ENCODE measurements at regions not wholly inside any gene's neighbourhood (a gene's known extent, or its start where the extent isn't known, plus 50 kb on each side); places are given as distances from the start of the nearest gene placed in this dataset.

DNA sequence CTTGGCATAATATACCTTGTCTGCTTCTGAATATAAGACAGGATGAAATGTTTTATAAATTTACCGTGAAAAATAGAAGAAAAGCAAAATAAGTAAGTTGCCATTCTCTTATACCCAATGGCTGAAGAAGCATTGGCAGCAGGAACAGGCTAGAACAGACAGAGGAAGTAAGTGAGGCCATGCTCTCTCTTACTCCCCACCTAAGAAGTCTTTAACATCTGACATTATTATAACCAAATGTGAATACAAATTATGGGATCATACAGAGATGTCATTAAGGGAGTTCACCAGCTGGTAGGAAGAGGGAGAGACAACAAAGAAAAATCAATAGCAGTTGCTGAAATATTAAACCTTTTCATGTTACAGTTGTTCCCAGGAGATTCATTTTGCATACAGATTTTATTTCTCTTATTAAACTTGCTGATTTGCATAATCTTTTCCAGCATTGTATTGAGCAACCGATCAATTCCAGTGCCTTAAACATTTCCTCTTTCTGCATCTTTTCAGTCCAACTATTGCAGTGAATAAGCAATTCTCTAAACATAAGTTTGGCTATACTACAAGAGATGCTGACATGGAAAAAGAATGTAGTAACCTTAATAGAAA, 270.6 kb downstream of the SLC6A15 start:
- no peaks in the 10 kb centered on the region for H3K27me3 ChIP-seq (ENCODE audit: control insufficient read depth in 1 of 2, insufficient read depth in 2 of 2, low read length in 1 of 2)
- no peak overlapping the region for H3K4me3 ChIP-seq (ENCODE audit: low read length in 2 of 2)
- no peaks in the 10 kb centered on the region for H3K9me3 ChIP-seq (ENCODE audit: control insufficient read depth, low read length)
- no peaks in the 10 kb centered on the region for H3K4me1 ChIP-seq (ENCODE audit: control insufficient read depth in 1 of 2, insufficient read depth in 2 of 2, low read length in 2 of 2)
- ATAC-seq (ENCODE audit: low FRiP score): no peak
- intact Hi-C loops (cut with DNase I): no loop called here
- 43 to 65% methylated on average over 2 of the region's 2 CpGs for WGBS, 2 donors
- H3K36me3 ChIP-seq (ENCODE audit: control insufficient read depth in 1 of 2, insufficient read depth in 2 of 2, low read length in 1 of 2): no peaks in the 10 kb centered on the region
- DNase-seq: no peak
- no peak overlapping the region for H3K27ac ChIP-seq (ENCODE audit: low read depth in 1 of 2, low read length in 2 of 2)

DNA sequence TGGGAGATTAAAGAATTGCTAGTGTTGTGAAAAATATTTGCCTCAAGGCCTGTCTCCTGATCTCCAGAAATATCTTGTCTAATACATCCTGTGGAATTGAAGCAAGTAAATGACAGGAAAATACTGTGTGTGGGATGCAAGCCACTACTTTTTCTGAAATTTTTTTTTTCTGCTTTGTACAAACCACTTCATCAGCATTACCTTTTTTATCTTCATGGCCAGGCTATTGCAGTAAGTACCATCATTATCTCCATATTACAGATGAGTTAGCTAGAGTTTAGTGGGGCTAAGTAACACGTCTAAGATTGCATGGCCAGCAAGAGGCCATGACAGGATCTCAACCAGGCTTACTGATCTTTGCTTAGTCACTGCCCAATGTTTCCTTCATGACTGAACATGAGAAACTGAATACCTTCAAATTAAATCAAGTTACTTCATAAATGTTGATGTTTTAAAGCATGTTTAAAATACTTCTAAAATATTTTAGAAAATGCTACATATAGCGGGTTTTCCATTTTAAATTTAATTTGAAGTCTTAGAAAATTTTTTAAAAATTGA, 273.7 kb downstream of the SLC6A15 start:
- ATAC-seq (ENCODE audit: low FRiP score) (no peak), DNase-seq (no peak)
- intact Hi-C loops (cut with DNase I): no loop called here
- Histone ChIP-seq H3K36me3 (ENCODE audit: control insufficient read depth in 1 of 2, insufficient read depth in 2 of 2, low read length in 1 of 2) (no peaks in the 10 kb centered on the region), H3K27ac (ENCODE audit: low read depth in 1 of 2, low read length in 2 of 2) (no peak overlapping the region), H3K9me3 (ENCODE audit: control insufficient read depth, low read length) (no peaks in the 10 kb centered on the region), H3K27me3 (ENCODE audit: control insufficient read depth in 1 of 2, insufficient read depth in 2 of 2, low read length in 1 of 2) (no peaks in the 10 kb centered on the region), H3K4me3 (ENCODE audit: low read length in 2 of 2) (no peak overlapping the region), H3K4me1 (ENCODE audit: control insufficient read depth in 1 of 2, insufficient read depth in 2 of 2, low read length in 2 of 2) (no peaks in the 10 kb centered on the region)
- WGBS, 2 donors: 84 to 87% methylated on average over 2 of the region's 2 CpGs

DNA sequence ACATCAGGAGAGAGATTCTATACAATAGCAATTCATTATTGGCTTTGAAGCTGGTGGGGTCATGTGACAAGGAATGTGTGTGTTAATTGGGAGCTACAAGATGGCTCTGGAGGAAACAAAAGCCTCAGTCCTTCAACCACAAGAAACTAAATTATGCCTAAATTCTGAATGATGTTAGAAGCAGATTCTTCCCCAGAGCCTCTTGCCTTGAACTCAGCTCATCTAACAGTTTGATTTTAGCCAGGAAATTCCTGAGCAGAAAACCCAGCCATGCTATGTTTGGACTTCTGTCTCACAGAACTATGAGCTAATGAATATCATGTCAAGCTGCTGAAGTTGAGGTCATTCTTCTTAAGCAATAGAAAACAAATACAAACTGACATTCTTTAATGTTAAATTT, 274.7 kb downstream of the SLC6A15 start:
- Histone ChIP-seq H3K4me3 (ENCODE audit: low read length in 2 of 2) (no peak overlapping the region), H3K27me3 (ENCODE audit: control insufficient read depth in 1 of 2, insufficient read depth in 2 of 2, low read length in 1 of 2) (no peaks in the 10 kb centered on the region), H3K4me1 (ENCODE audit: control insufficient read depth in 1 of 2, insufficient read depth in 2 of 2, low read length in 2 of 2) (no peaks in the 10 kb centered on the region), H3K9me3 (ENCODE audit: control insufficient read depth, low read length) (no peaks in the 10 kb centered on the region), H3K27ac (ENCODE audit: low read depth in 1 of 2, low read length in 2 of 2) (no peak overlapping the region), H3K36me3 (ENCODE audit: control insufficient read depth in 1 of 2, insufficient read depth in 2 of 2, low read length in 1 of 2) (no peaks in the 10 kb centered on the region)
- ATAC-seq (ENCODE audit: low FRiP score) (no peak), DNase-seq (no peak)
- intact Hi-C loops (cut with DNase I): no loop called here

DNA sequence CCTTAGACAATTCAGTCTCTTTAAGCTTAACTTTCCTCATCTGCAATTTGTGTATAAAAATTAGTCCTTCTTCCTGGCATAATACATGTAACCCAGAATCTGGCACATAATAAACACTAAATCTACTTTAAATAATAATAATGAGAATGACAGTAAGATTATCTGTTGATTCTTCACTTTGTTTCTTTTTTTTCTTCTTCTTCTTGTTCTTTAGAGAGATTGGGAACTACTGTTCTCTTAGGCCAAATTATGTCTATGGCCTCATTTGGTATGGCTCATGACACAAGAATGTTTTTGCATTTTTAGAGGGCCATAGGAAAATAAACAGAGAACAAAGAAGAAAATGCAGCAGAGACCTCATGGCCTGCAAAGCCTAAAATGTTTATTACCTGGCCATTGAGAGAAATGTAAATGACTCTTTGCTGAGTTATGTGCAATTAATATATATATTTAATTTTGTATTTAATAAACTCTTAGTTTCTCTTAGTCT, 275.8 kb downstream of the SLC6A15 start:
- intact Hi-C loops (cut with DNase I): no loop called here
- H3K9me3 ChIP-seq (ENCODE audit: control insufficient read depth, low read length): no peaks in the 10 kb centered on the region
- no peak overlapping the region for H3K27ac ChIP-seq (ENCODE audit: low read depth in 1 of 2, low read length in 2 of 2)
- DNase-seq: no peak
- no peaks in the 10 kb centered on the region for H3K4me1 ChIP-seq (ENCODE audit: control insufficient read depth in 1 of 2, insufficient read depth in 2 of 2, low read length in 2 of 2)
- no peaks in the 10 kb centered on the region for H3K36me3 ChIP-seq (ENCODE audit: control insufficient read depth in 1 of 2, insufficient read depth in 2 of 2, low read length in 1 of 2)
- H3K4me3 ChIP-seq (ENCODE audit: low read length in 2 of 2): no peak overlapping the region
- no peaks in the 10 kb centered on the region for H3K27me3 ChIP-seq (ENCODE audit: control insufficient read depth in 1 of 2, insufficient read depth in 2 of 2, low read length in 1 of 2)
- ATAC-seq (ENCODE audit: low FRiP score): no peak

DNA sequence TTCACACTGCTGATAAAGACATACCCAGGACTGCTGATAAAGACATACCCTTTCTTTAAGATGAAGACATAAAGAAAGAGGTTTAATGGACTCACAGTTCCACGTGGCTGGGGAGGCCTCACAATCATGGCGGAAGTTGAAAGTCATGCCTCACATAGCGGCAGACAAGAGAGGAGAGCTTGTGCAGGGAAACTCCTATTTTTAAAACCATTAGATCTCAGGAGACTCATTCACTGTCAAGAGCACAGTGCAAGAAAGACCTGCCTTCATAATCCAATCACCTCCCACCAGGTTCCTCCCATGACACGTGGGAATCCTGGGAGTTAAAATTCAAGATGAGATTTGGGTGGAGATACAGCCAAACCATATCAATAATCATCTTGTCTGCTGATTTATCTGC, 278.1 kb downstream of the SLC6A15 start:
- DNase-seq: no peak
- no peaks in the 10 kb centered on the region for H3K4me1 ChIP-seq (ENCODE audit: control insufficient read depth in 1 of 2, insufficient read depth in 2 of 2, low read length in 2 of 2)
- no peak for ATAC-seq (ENCODE audit: low FRiP score)
- H3K27ac ChIP-seq (ENCODE audit: low read depth in 1 of 2, low read length in 2 of 2): no peak overlapping the region
- H3K9me3 ChIP-seq (ENCODE audit: control insufficient read depth, low read length): no peaks in the 10 kb centered on the region
- intact Hi-C loops (cut with DNase I): no loop called here
- 90 to 91% methylated on average over 4 of the region's 4 CpGs for WGBS, 2 donors
- no peak overlapping the region for H3K4me3 ChIP-seq (ENCODE audit: low read length in 2 of 2)
- H3K27me3 ChIP-seq (ENCODE audit: control insufficient read depth in 1 of 2, insufficient read depth in 2 of 2, low read length in 1 of 2): no peaks in the 10 kb centered on the region
- no peaks in the 10 kb centered on the region for H3K36me3 ChIP-seq (ENCODE audit: control insufficient read depth in 1 of 2, insufficient read depth in 2 of 2, low read length in 1 of 2)

DNA sequence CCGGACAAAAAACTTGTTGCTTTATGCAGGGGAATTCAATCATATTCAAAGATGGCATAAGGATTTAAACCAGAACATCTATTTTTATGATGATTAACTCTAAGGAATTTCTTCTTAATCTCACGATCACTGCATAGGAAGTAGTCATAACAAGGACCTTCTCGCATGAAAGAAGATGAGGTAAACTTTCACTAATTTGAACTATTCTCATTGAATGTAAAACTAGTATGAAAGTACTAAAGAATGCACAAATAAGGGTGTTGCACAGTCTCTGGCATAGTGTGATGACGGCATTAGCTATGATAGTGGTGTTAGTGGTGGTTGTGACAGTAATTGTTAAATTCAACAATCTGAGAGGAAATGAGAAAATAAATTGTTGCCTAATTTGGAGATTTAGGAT, 280.0 kb downstream of the SLC6A15 start:
- Histone ChIP-seq H3K27me3 (ENCODE audit: control insufficient read depth in 1 of 2, insufficient read depth in 2 of 2, low read length in 1 of 2) (no peaks in the 10 kb centered on the region), H3K36me3 (ENCODE audit: control insufficient read depth in 1 of 2, insufficient read depth in 2 of 2, low read length in 1 of 2) (no peaks in the 10 kb centered on the region), H3K9me3 (ENCODE audit: control insufficient read depth, low read length) (no peaks in the 10 kb centered on the region), H3K27ac (ENCODE audit: low read depth in 1 of 2, low read length in 2 of 2) (no peak overlapping the region), H3K4me3 (ENCODE audit: low read length in 2 of 2) (no peak overlapping the region), H3K4me1 (ENCODE audit: control insufficient read depth in 1 of 2, insufficient read depth in 2 of 2, low read length in 2 of 2) (no peaks in the 10 kb centered on the region)
- intact Hi-C loops (cut with DNase I): no loop called here
- 53 to 65% methylated on average over 4 of the region's 4 CpGs for WGBS, 2 donors
- DNase-seq (no peak), ATAC-seq (ENCODE audit: low FRiP score) (no peak)

DNA sequence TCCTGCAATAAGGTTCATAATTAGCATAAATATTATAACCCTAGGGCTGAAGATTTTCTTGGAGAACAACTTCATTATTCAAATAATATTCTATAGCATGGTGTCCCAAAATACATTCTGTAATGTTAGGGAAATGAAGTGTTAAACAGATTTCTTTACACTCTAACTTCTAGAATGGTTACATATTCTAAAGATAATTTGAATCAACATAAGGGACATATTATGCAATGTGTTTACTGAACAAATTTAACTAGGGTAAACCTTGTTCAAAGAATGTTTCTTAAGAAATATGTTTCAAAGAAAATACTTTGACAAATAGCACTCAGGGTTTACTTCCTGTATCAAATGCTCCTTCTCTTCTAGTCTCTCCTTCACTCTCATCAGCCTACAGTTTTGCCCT, 281.6 kb downstream of the SLC6A15 start:
- ATAC-seq (ENCODE audit: low FRiP score) (no peak), DNase-seq (no peak)
- intact Hi-C loops (cut with DNase I): no loop called here

DNA sequence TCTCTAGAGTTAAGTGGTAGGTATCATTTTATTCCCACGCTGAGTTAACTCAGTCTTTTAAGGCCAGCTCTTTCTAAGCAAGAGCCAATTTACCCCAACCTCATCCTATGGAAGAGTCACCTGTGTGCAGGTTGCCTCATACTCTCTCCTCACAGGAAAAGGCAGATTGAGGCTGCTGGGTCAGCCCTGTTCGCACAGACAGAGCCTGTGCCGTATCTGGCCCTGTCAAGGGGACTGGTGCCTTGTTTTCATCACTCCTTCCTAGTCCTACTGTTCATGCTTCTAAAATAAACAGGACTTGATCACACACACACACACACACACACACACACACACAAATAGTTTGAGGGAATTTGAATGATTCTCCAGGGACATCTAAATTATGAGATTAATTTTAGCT, 285.0 kb downstream of the SLC6A15 start:
- no peak for DNase-seq
- no peak overlapping the region for H3K27ac ChIP-seq (ENCODE audit: low read depth in 1 of 2, low read length in 2 of 2)
- ATAC-seq (ENCODE audit: low FRiP score): no peak
- no peaks in the 10 kb centered on the region for H3K4me1 ChIP-seq (ENCODE audit: control insufficient read depth in 1 of 2, insufficient read depth in 2 of 2, low read length in 2 of 2)
- WGBS, 2 donors: 73 to 79% methylated on average over 3 of the region's 3 CpGs
- no peak overlapping the region for H3K4me3 ChIP-seq (ENCODE audit: low read length in 2 of 2)
- intact Hi-C loops (cut with DNase I): no loop called here
- no peaks in the 10 kb centered on the region for H3K27me3 ChIP-seq (ENCODE audit: control insufficient read depth in 1 of 2, insufficient read depth in 2 of 2, low read length in 1 of 2)
- H3K9me3 ChIP-seq (ENCODE audit: control insufficient read depth, low read length): no peaks in the 10 kb centered on the region
- no peaks in the 10 kb centered on the region for H3K36me3 ChIP-seq (ENCODE audit: control insufficient read depth in 1 of 2, insufficient read depth in 2 of 2, low read length in 1 of 2)

More for the DNA sequence above, 281.6 kb downstream of the SLC6A15 start:
- Histone ChIP-seq H3K9me3 (ENCODE audit: control insufficient read depth, low read length) (no peaks in the 10 kb centered on the region), H3K27ac (ENCODE audit: low read depth in 1 of 2, low read length in 2 of 2) (no peak overlapping the region), H3K4me3 (ENCODE audit: low read length in 2 of 2) (no peak overlapping the region), H3K4me1 (ENCODE audit: control insufficient read depth in 1 of 2, insufficient read depth in 2 of 2, low read length in 2 of 2) (no peaks in the 10 kb centered on the region), H3K36me3 (ENCODE audit: control insufficient read depth in 1 of 2, insufficient read depth in 2 of 2, low read length in 1 of 2) (no peaks in the 10 kb centered on the region), H3K27me3 (ENCODE audit: control insufficient read depth in 1 of 2, insufficient read depth in 2 of 2, low read length in 1 of 2) (no peaks in the 10 kb centered on the region)

DNA sequence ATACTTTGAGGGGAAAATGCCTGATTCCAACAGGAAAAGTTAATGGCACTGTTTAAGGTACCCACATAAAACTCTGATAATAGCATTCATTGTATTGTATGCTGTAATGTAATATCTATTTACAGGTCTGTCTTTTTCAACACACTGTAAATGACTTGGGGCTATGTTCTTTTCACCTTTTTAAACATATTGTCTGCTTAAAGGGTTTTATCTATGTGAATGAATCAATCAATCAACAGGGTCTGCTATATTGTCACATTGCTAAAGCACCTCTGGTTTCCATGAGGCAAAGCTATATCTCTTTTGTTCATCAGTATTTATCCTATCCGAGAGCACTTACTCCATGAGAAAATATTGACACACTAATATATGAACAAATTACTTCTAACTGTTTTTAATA, 288.0 kb downstream of the SLC6A15 start:
- intact Hi-C loops (cut with DNase I): no loop called here
- Histone ChIP-seq H3K4me3 (ENCODE audit: low read length in 2 of 2) (no peak overlapping the region), H3K27ac (ENCODE audit: low read depth in 1 of 2, low read length in 2 of 2) (no peak overlapping the region), H3K27me3 (ENCODE audit: control insufficient read depth in 1 of 2, insufficient read depth in 2 of 2, low read length in 1 of 2) (no peaks in the 10 kb centered on the region), H3K36me3 (ENCODE audit: control insufficient read depth in 1 of 2, insufficient read depth in 2 of 2, low read length in 1 of 2) (no peaks in the 10 kb centered on the region), H3K9me3 (ENCODE audit: control insufficient read depth, low read length) (no peaks in the 10 kb centered on the region), H3K4me1 (ENCODE audit: control insufficient read depth in 1 of 2, insufficient read depth in 2 of 2, low read length in 2 of 2) (no peaks in the 10 kb centered on the region)
- ATAC-seq (ENCODE audit: low FRiP score) (no peak), DNase-seq (no peak)
- WGBS, 2 donors: 96% methylated on average over 1 of the region's 1 CpG
